MCF 10A (cell line): ENCODE measurements at regions not wholly inside any gene's neighbourhood (a gene's known extent, or its start where the extent isn't known, plus 50 kb on each side); places are given as distances from the start of the nearest gene placed in this dataset.

Experiments
- BruUV-seq: library from RNA; stranded (reverse); fragments of 400-500 nt; replicated peaks from 2 replicates; lab custom pipeline; 2021; lab: Mats Ljungman, UMichigan
- CTCF ChIA-PET: fragments of 300-600 bp; sonication (Branson Sonifier 250); formaldehyde crosslinking; extraction: SDS; loops from one replicate; lab custom pipeline; 2021; ENCODE audit warnings: antibody characterized with exemption, inconsistent platforms; lab: Yijun Ruan, JAX
- POLR2A ChIA-PET: fragments of 300-600, 350-650 bp; sonication (Branson Sonifier 250); formaldehyde crosslinking; extraction: SDS; loops from one replicate; lab custom pipeline; 2020; ENCODE audit warnings: antibody characterized with exemption, inconsistent platforms; lab: Yijun Ruan, JAX
- DNase-seq: peaks from one replicate; pipeline ENCODE4 v3.0.0-alpha.2; 2018; ENCODE audit not compliant: unreplicated experiment
- H3K27ac Mint-ChIP-seq: one replicate; pipeline ENCODE4 v1.8.0; 2022; ENCODE audit warnings: mild to moderate bottlenecking, low read depth, mixed read lengths; ENCODE audit not compliant: unreplicated experiment
- H3K27me3 Mint-ChIP-seq: one replicate; pipeline ENCODE4 v1.8.0; 2022; ENCODE audit warnings: mixed read lengths; ENCODE audit not compliant: insufficient read depth, unreplicated experiment
- H3K36me3 Mint-ChIP-seq: one replicate; pipeline ENCODE4 v1.8.0; 2022; ENCODE audit warnings: mild to moderate bottlenecking, moderate library complexity, mixed read lengths; ENCODE audit not compliant: insufficient read depth, unreplicated experiment
- H3K4me1 Mint-ChIP-seq: one replicate; pipeline ENCODE4 v1.8.0; 2022; ENCODE audit warnings: mixed read lengths; ENCODE audit not compliant: insufficient read depth, unreplicated experiment
- H3K4me3 Mint-ChIP-seq: one replicate; pipeline ENCODE4 v1.8.0; 2022; ENCODE audit warnings: mild to moderate bottlenecking, moderate library complexity, mixed read lengths; ENCODE audit not compliant: unreplicated experiment
- H3K9me3 Mint-ChIP-seq: one replicate; pipeline ENCODE4 v1.8.0; 2022; ENCODE audit warnings: mixed read lengths; ENCODE audit not compliant: unreplicated experiment
- CTCF ChIP-seq: fragments of 200-600 bp; IDR thresholded peaks from one replicate; pipeline ENCODE4 v1.8.0; 2022; ENCODE audit warnings: antibody characterized with exemption, mild to moderate bottlenecking; ENCODE audit not compliant: unreplicated experiment
- intact Hi-C: fragments of 100-400 bp; cut with micrococcal nuclease; formaldehyde crosslinking; loops from 2 replicates; pipeline ENCODE4 v1.14.1; 2022

- no peak overlapping the region for H3K27ac Mint-ChIP-seq
- TF ChIP-seq CTCF, result no peak
- no TSS peak for BruUV-seq
- no peaks in the 10 kb centered on the region for H3K27me3 Mint-ChIP-seq
- H3K36me3 Mint-ChIP-seq, result no peaks in the 10 kb centered on the region
- DNase-seq, result no peak
- intact Hi-C loops, result no loop called here
- CTCF ChIA-PET, result no interaction called here
- H3K9me3 Mint-ChIP-seq, result no peaks in the 10 kb centered on the region
- no peak overlapping the region for H3K4me3 Mint-ChIP-seq
- no peaks in the 10 kb centered on the region for H3K4me1 Mint-ChIP-seq
- POLR2A ChIA-PET, result no interaction called here
These were observed 79.2 kb upstream of the PHACTR2 start for GRCh38 chr6:143598466-143599080.

- TF ChIP-seq CTCF, result no peak
- no peaks in the 10 kb centered on the region for H3K27me3 Mint-ChIP-seq
- CTCF ChIA-PET, result no interaction called here
- intact Hi-C loops, result no loop called here
- no peaks in the 10 kb centered on the region for H3K36me3 Mint-ChIP-seq
- POLR2A ChIA-PET, result no interaction called here
- no TSS peak for BruUV-seq
- no peak overlapping the region for H3K27ac Mint-ChIP-seq
- no peaks in the 10 kb centered on the region for H3K9me3 Mint-ChIP-seq
- no peak overlapping the region for H3K4me3 Mint-ChIP-seq
- DNase-seq, result peak; percentile 17
- no peaks in the 10 kb centered on the region for H3K4me1 Mint-ChIP-seq
These were observed 80.9 kb upstream of the PHACTR2 start for GRCh38 chr6:143596866-143597265.

GRCh38 chr6:143595251-143596036, 82.3 kb upstream of the PHACTR2 start:
- no peak for DNase-seq
- ChIA-PET POLR2A (interaction anchor here (0.9 to 1.4 kb wide), 2 partner anchors 14 to 57 kb away, joined by 3 to 4 read pairs; no protein-coding TSS in a partner anchor), CTCF (interaction anchor here (0.6 to 2.1 kb wide), 3 partner anchors 20 to 1061 kb away, joined by 3 to 6 read pairs (median 3); no protein-coding TSS in a partner anchor)
- Mint-ChIP-seq H3K4me1 (no peaks in the 10 kb centered on the region), H3K27ac (no peak overlapping the region), H3K4me3 (no peak overlapping the region), H3K36me3 (no peaks in the 10 kb centered on the region), H3K9me3 (no peaks in the 10 kb centered on the region), H3K27me3 (no peaks in the 10 kb centered on the region)
- TF ChIP-seq CTCF, result no peak
- intact Hi-C loops, result no loop called here
- BruUV-seq, result no TSS peak

GRCh38 chr6:143594647-143595046, 83.1 kb upstream of the PHACTR2 start:
- H3K4me3 Mint-ChIP-seq, result no peak overlapping the region
- ChIA-PET POLR2A (interaction anchor here (1.4 kb wide), 1 partner anchor 14 kb away, joined by 4 read pairs; no protein-coding TSS in a partner anchor), CTCF (interaction anchor here (0.6 to 2.1 kb wide), 3 partner anchors 20 to 1061 kb away, joined by 3 to 6 read pairs (median 3); no protein-coding TSS in a partner anchor)
- no peaks in the 10 kb centered on the region for H3K36me3 Mint-ChIP-seq
- DNase-seq, result peak; percentile 18
- H3K27me3 Mint-ChIP-seq, result no peaks in the 10 kb centered on the region
- intact Hi-C loops, result no loop called here
- H3K27ac Mint-ChIP-seq, result no peak overlapping the region
- BruUV-seq, result no TSS peak
- H3K4me1 Mint-ChIP-seq, result no peaks in the 10 kb centered on the region
- no peak for TF ChIP-seq CTCF
- H3K9me3 Mint-ChIP-seq, result no peaks in the 10 kb centered on the region
